Hepatocyte (in vitro differentiated cells): ENCODE measurements at regions not wholly inside any gene's neighbourhood (a gene's known extent, or its start where the extent isn't known, plus 50 kb on each side); places are given as distances from the start of the nearest gene placed in this dataset.

Source experiments
- CTCF ChIP-seq: fragments of 200-600 bp; sonication (generic); IDR thresholded peaks from 2 replicates; pipeline ENCODE4 v1.5.1; 2016; ENCODE audit warnings: antibody characterized with exemption, mild to moderate bottlenecking; ENCODE audit not compliant: poor library complexity
- EZH2 ChIP-seq: fragments of 200-600 bp; sonication (generic); IDR thresholded peaks from 2 replicates; pipeline ENCODE4 v1.6.1; 2016; ENCODE audit warnings: antibody characterized with exemption, mild to moderate bottlenecking, borderline replicate concordance
- EZH2phosphoT487 ChIP-seq: fragments of 200-600 bp; sonication (generic); IDR thresholded peaks from one replicate; pipeline ENCODE4 v1.6.1; 2018; ENCODE audit warnings: antibody characterized with exemption, mild to moderate bottlenecking, low read depth, moderate library complexity; ENCODE audit not compliant: unreplicated experiment, severe bottlenecking

DNA sequence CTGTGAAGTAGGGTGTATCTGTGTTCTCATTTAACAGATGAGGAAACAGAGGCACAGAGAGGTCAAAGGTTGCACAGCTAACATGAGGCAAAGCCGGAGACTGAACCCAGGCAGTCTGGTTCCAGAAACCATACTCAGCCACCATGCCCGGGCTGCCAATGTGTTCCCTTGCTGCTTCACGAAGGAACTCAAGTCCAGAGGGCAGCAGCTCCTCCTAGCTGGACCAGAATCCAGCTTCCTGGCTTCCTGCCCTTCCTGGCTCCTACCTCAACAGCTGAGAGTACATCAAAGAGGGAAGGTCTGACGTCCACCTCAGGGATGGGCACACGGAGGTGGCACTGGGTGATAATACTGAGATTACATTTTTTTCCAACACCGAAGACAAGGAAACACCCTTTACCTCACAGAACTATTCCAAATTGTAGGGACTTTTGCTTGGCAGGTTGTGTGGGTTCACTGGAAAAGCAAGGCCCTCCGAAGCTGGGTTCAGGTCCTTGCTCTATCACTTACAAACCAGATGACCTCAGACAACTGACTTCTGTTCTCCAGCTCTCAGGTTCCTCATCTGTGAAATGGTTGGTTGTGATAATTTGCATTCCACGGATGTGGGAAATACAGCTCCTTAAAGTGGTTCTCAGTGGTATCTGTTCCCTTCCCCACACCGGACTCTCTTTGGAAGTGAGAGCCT, 154.1 kb upstream of the ZMIZ1 start:
- TF ChIP-seq CTCF (no peak), EZH2phosphoT487 (no peak), EZH2 (no peak)
